Coronary artery (tissue), 2 donors: ENCODE measurements at regions not wholly inside any gene's neighbourhood (a gene's known extent, or its start where the extent isn't known, plus 50 kb on each side); places are given as distances from the start of the nearest gene placed in this dataset.

ENCODE experiments used
- DNase-seq: peaks from one replicate; pipeline ENCODE4 v3.0.0-alpha.2; 2017; ENCODE audit warnings: low spot score
- H3K27ac ChIP-seq, 2 donors: fragments of 200-600 bp; sonication (generic); one replicate each; pipeline ENCODE4 v1.5.1; 2016 to 2019
- H3K4me3 ChIP-seq: fragments of 200-600 bp; sonication (generic); 2 replicates; pipeline ENCODE4 v1.5.1; 2016; ENCODE audit warnings: mild to moderate bottlenecking, moderate library complexity
- CTCF ChIP-seq: fragments of 200-600 bp; sonication (generic); IDR thresholded peaks from one replicate; pipeline ENCODE4 v1.5.1; 2019; ENCODE audit warnings: antibody characterized with exemption

- H3K27ac ChIP-seq, result no peak overlapping the region
Measured at GRCh38 chr20:11443382-11444119, 474.1 kb upstream of the BTBD3 start.

GRCh38 chr20:11445161-11445560 lies 472.5 kb upstream of the BTBD3 start:
- Histone ChIP-seq H3K27ac (no peak overlapping the region), H3K4me3 (no peak overlapping the region)
- TF ChIP-seq CTCF, result no peak
- no peak for DNase-seq

More at GRCh38 chr20:11443382-11444119, 474.1 kb upstream of the BTBD3 start:
- DNase-seq, result no peak
- H3K4me3 ChIP-seq, result no peak overlapping the region
- TF ChIP-seq CTCF, result no peak

- Histone ChIP-seq H3K4me3 (no peak overlapping the region), H3K27ac (no peak overlapping the region)
- no peak for TF ChIP-seq CTCF
- no peak for DNase-seq
Measured at GRCh38 chr20:11445891-11446290, 471.8 kb upstream of the BTBD3 start.

- DNase-seq, result no peak
- TF ChIP-seq CTCF, result no peak
- Histone ChIP-seq H3K27ac (no peak overlapping the region), H3K4me3 (no peak overlapping the region)
Measured at GRCh38 chr20:11447371-11448100, 470.2 kb upstream of the BTBD3 start.

GRCh38 chr20:11448554-11448953 lies 469.1 kb upstream of the BTBD3 start:
- no peak for DNase-seq
- TF ChIP-seq CTCF, result no peak
- Histone ChIP-seq H3K27ac (no peak overlapping the region), H3K4me3 (no peak overlapping the region)

- H3K27ac ChIP-seq, result no peak overlapping the region
- no peak for TF ChIP-seq CTCF
- H3K4me3 ChIP-seq, result no peak overlapping the region
- DNase-seq, result no peak
Measured at GRCh38 chr20:11451793-11452291, 465.9 kb upstream of the BTBD3 start.

GRCh38 chr20:11452326-11452725 lies 465.4 kb upstream of the BTBD3 start:
- DNase-seq, result no peak
- Histone ChIP-seq H3K27ac (no peak overlapping the region), H3K4me3 (no peak overlapping the region)
- no peak for TF ChIP-seq CTCF
